Nephron progenitor cell (in vitro differentiated cells): ENCODE measurements at regions not wholly inside any gene's neighbourhood (a gene's known extent, or its start where the extent isn't known, plus 50 kb on each side); places are given as distances from the start of the nearest gene placed in this dataset.

Source experiments
- DNase-seq: peaks from one replicate; pipeline ENCODE4 v3.0.0; 2021
- H3K27ac Mint-ChIP-seq: 2 replicates; pipeline ENCODE4 v1.8.0; 2021; ENCODE audit warnings: mild to moderate bottlenecking, moderate library complexity, mixed read lengths
- H3K27me3 Mint-ChIP-seq: 2 replicates; pipeline ENCODE4 v1.8.0; 2021; ENCODE audit warnings: mild to moderate bottlenecking, low read depth, mixed read lengths; ENCODE audit not compliant: poor library complexity
- H3K36me3 Mint-ChIP-seq: 2 replicates; pipeline ENCODE4 v1.8.0; 2021; ENCODE audit warnings: low read depth, mixed read lengths
- H3K4me1 Mint-ChIP-seq: 2 replicates; pipeline ENCODE4 v1.8.0; 2021; ENCODE audit warnings: mixed read lengths
- H3K4me3 Mint-ChIP-seq: 2 replicates; pipeline ENCODE4 v1.8.0; 2021; ENCODE audit warnings: mild to moderate bottlenecking, moderate library complexity, mixed read lengths
- H3K9me3 Mint-ChIP-seq: 2 replicates; pipeline ENCODE4 v1.8.0; 2021; ENCODE audit warnings: mild to moderate bottlenecking, moderate library complexity, mixed read lengths
- TF ChIP-seq, protein P1 (sequence below): fragments of 200-600 bp; sonication (generic); IDR thresholded peaks from 2 replicates; pipeline ENCODE4 v1.5.0; 2021; ENCODE audit warnings: antibody characterized with exemption

DNA sequence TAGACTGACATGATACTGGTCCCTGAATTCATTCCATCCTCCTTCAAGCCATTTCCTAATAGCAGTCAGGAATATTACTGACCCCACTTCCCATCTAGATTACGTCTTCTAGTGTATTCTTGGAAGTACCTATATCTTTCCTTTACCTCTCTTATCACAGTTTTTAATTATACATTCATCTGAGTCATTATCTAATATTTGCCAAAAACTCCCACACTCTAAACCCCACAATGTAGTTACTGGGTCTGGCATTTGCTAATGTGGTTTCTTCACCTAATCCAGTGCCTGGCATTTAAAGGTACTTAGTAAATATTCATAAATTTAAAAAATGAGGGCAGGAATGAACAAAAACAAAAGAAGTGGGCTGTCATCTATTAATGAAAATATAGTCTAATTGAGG lies 441.8 kb upstream of the SETBP1 start:
- H3K9me3 Mint-ChIP-seq = no peaks in the 10 kb centered on the region
- TF ChIP-seq, protein P1, sequence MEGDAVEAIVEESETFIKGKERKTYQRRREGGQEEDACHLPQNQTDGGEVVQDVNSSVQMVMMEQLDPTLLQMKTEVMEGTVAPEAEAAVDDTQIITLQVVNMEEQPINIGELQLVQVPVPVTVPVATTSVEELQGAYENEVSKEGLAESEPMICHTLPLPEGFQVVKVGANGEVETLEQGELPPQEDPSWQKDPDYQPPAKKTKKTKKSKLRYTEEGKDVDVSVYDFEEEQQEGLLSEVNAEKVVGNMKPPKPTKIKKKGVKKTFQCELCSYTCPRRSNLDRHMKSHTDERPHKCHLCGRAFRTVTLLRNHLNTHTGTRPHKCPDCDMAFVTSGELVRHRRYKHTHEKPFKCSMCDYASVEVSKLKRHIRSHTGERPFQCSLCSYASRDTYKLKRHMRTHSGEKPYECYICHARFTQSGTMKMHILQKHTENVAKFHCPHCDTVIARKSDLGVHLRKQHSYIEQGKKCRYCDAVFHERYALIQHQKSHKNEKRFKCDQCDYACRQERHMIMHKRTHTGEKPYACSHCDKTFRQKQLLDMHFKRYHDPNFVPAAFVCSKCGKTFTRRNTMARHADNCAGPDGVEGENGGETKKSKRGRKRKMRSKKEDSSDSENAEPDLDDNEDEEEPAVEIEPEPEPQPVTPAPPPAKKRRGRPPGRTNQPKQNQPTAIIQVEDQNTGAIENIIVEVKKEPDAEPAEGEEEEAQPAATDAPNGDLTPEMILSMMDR = no peak
- no peak for DNase-seq
- H3K4me1 Mint-ChIP-seq = no peaks in the 10 kb centered on the region
- H3K4me3 Mint-ChIP-seq = no peak overlapping the region
- H3K36me3 Mint-ChIP-seq = no peaks in the 10 kb centered on the region
- no peaks in the 10 kb centered on the region for H3K27me3 Mint-ChIP-seq
- H3K27ac Mint-ChIP-seq = no peak overlapping the region

DNA sequence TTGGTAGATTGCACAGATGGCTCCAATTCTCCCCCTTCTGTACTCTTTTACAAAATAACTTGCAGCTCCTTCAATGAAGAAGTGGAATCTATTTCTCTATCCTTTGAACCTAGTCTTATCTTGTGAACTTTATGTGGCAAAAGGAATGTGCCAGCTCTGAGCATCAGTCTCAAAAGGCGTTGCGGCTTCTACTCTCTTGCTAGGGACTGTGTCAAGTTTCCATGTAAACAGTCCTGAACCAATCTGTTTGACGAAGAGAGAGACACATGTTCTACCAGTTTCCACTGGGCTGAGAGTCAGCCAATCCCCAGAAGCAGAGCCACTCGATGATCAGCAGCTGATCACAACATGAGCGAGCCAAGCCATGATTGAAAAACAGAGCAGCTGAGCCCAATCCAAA lies 439.7 kb upstream of the SETBP1 start:
- H3K36me3 Mint-ChIP-seq = no peaks in the 10 kb centered on the region

DNA sequence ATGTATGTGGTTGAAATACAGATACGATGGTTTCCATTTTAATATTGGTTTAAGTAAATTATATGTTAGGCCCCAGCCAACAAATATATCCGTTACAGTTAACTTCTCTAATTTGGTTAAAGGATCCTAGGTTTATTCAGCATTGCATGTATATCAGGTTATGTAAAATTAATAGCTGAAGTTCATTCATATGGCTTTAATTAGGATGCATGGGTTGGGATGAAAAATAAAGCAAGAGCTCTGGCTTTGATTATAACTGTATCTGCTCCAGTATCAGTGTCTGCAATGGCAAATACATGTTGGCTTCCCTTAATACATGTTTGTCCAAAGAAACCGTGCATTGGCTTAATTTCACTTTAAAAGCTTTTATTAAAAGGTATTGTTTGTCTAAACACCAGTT lies 435.7 kb upstream of the SETBP1 start:
- Mint-ChIP-seq H3K36me3 (no peaks in the 10 kb centered on the region), H3K9me3 (no peaks in the 10 kb centered on the region), H3K27me3 (no peaks in the 10 kb centered on the region), H3K4me1 (no peaks in the 10 kb centered on the region), H3K4me3 (no peak overlapping the region), H3K27ac (no peak overlapping the region)
- no peak for DNase-seq
- TF ChIP-seq, protein P1 = no peak

More for the DNA sequence above, 439.7 kb upstream of the SETBP1 start:
- Mint-ChIP-seq H3K27me3 (no peaks in the 10 kb centered on the region), H3K27ac (no peak overlapping the region), H3K4me3 (no peak overlapping the region), H3K4me1 (no peaks in the 10 kb centered on the region), H3K9me3 (no peaks in the 10 kb centered on the region)
- no peak for DNase-seq
- TF ChIP-seq, protein P1 = no peak

DNA sequence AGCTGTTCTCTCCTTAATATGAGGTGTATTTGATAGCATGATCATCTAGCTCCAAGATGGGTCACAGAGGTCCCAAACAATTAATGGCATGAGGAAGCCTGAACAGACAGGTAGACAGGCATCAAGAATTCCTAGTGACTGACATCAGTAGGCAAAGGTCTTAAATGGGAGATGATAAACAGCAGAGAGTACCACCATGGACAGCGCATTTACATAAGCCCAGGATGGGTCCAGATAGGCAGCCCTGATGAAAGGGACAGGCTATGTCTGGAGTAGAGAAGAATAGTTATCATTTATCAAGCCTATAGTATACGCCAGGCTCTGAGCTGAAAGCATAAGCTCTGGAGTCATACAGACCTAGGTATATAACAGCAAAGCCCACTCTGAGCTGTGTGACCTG lies 434.7 kb upstream of the SETBP1 start:
- DNase-seq = no peak
- TF ChIP-seq, protein P1 = no peak
- Mint-ChIP-seq H3K4me1 (no peaks in the 10 kb centered on the region), H3K36me3 (no peaks in the 10 kb centered on the region), H3K27ac (no peak overlapping the region), H3K9me3 (peaks cover 1% of the 10 kb centered on the region), H3K4me3 (no peak overlapping the region), H3K27me3 (no peaks in the 10 kb centered on the region)

DNA sequence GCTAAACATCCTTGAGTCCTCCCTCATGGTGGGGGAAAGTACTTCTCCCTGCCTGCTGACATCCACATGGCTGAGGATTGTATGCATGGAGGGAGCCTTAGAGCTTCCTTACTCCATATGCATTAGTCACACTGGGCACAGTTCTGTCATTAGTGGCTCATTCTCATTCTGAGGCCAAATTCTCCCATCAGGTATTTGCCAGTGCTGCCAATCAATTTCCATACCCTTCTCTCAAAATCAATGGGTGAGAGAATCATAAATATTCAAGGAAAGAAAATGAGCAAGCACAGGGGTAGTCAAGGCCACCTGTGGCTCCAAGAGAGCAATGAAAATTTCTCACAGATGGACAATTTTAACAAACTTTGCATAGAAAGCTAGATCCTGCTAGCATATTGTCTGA lies 422.6 kb upstream of the SETBP1 start:
- no peak for DNase-seq
- Mint-ChIP-seq H3K27ac (no peak overlapping the region), H3K4me3 (no peak overlapping the region), H3K9me3 (peaks cover 23% of the 10 kb centered on the region), H3K4me1 (no peaks in the 10 kb centered on the region), H3K36me3 (peaks cover 5% of the 10 kb centered on the region), H3K27me3 (no peaks in the 10 kb centered on the region)
- TF ChIP-seq, protein P1 = no peak

DNA sequence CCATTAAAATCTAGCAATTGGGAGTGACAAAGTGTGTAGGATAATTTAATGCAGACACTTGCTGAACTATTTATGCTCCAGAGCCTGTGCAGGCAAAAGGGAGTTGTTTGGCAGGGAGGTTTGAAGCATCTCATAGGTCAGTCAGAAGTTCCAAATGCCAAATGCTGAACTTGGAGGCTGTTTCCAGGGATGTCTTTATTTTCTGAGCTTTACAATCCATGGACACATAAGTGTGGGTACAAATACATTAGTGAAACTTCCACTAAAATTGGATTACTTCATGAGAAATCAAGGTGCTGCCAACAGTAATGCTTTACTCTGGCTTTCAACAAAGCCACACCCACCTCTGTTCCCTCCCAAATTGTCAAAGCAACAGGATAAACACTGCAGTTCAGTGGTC lies 422.1 kb upstream of the SETBP1 start:
- Mint-ChIP-seq H3K27ac (no peak overlapping the region), H3K9me3 (peaks cover 23% of the 10 kb centered on the region), H3K27me3 (no peaks in the 10 kb centered on the region), H3K4me3 (no peak overlapping the region), H3K4me1 (no peaks in the 10 kb centered on the region), H3K36me3 (peaks cover 5% of the 10 kb centered on the region)
- TF ChIP-seq, protein P1 = no peak
- DNase-seq = no peak
